ENCODE measurements at regions not wholly inside any gene's neighbourhood (a gene's known extent, or its start where the extent isn't known, plus 50 kb on each side); places are given as distances from the start of the nearest gene placed in this dataset.

GRCh38 chr18:72160510-72161445 is 383.4 kb downstream of the CBLN2 start:
- Mint-ChIP-seq H3K4me1 (ENCODE audit: low read depth) (no peaks in the 10 kb centered on the region), H3K9me3 (peaks cover 4% of the 10 kb centered on the region), H3K4me3 (no peak overlapping the region), H3K27me3 (ENCODE audit: low read depth) (no peaks in the 10 kb centered on the region), H3K36me3 (ENCODE audit: low read depth) (no peaks in the 10 kb centered on the region), H3K27ac (no peak overlapping the region)
- intact Hi-C loops (cut with micrococcal nuclease) = no loop called here
- no peak for DNase-seq
- CTCF ChIA-PET = no interaction called here

- CTCF ChIA-PET = no interaction called here
- no peak for DNase-seq
- H3K9me3 Mint-ChIP-seq = peaks cover 4% of the 10 kb centered on the region
Observed at GRCh38 chr18:72155327-72155726, 388.8 kb downstream of the CBLN2 start.

DNA sequence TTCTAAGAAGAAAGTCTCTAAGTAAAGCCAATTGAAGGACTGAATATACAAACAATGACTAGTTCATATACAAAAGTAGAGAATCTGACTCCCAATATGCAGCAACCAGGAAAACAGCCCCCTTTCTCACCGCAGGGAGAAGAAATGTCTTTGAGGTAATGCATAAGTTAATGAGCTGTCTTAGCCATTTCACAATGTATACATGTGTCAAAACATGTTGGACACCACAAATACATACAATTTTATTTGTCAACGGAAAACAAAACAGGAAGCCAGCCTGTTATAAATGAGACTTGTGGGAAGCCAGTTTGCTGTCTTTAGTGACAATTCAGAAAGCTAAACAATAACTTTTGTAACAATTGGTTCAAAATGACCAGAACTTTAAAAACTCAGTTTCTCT is 389.2 kb downstream of the CBLN2 start:
- H3K9me3 Mint-ChIP-seq = peaks cover 4% of the 10 kb centered on the region
- H3K27ac Mint-ChIP-seq = no peak overlapping the region
- CTCF ChIA-PET = no interaction called here
- H3K4me3 Mint-ChIP-seq = no peak overlapping the region
- no peak for DNase-seq
- H3K36me3 Mint-ChIP-seq (ENCODE audit: low read depth) = no peaks in the 10 kb centered on the region
- intact Hi-C loops (cut with micrococcal nuclease) = no loop called here
- H3K27me3 Mint-ChIP-seq (ENCODE audit: low read depth) = no peaks in the 10 kb centered on the region
- no peaks in the 10 kb centered on the region for H3K4me1 Mint-ChIP-seq (ENCODE audit: low read depth)

More at GRCh38 chr18:72155327-72155726, 388.8 kb downstream of the CBLN2 start:
- H3K4me1 Mint-ChIP-seq (ENCODE audit: low read depth) = no peaks in the 10 kb centered on the region
- intact Hi-C loops (cut with micrococcal nuclease) = no loop called here
- no peaks in the 10 kb centered on the region for H3K36me3 Mint-ChIP-seq (ENCODE audit: low read depth)
- no peak overlapping the region for H3K4me3 Mint-ChIP-seq
- no peak overlapping the region for H3K27ac Mint-ChIP-seq
- H3K27me3 Mint-ChIP-seq (ENCODE audit: low read depth) = no peaks in the 10 kb centered on the region

- Mint-ChIP-seq H3K4me3 (no peak overlapping the region), H3K27me3 (ENCODE audit: low read depth) (no peaks in the 10 kb centered on the region), H3K36me3 (ENCODE audit: low read depth) (no peaks in the 10 kb centered on the region), H3K4me1 (ENCODE audit: low read depth) (no peaks in the 10 kb centered on the region), H3K27ac (no peak overlapping the region), H3K9me3 (peaks cover 4% of the 10 kb centered on the region)
- CTCF ChIA-PET = no interaction called here
- intact Hi-C loops (cut with micrococcal nuclease) = no loop called here
- DNase-seq = no peak
Observed at GRCh38 chr18:72152935-72153334, 391.2 kb downstream of the CBLN2 start.

DNA sequence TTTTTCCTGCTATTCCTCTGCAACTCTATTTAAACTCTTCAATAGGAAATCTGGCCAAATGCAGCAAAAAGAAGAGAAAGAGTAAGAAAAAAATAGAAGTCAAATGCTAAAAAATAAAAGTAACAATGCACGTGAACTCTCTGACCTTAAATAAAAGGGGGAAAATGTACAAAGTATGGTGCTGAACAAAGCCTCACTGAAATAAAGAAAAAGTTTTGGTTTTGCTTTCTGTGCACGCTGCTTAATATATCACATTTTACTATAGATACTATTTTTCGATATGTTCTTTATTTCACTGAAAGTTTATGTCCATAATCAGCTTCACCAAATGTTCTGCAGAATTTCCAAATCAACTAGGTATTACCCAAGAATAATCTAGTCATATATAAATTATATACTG is 396.3 kb downstream of the CBLN2 start:
- intact Hi-C loops (cut with micrococcal nuclease) = no loop called here
- Mint-ChIP-seq H3K27me3 (ENCODE audit: low read depth) (no peaks in the 10 kb centered on the region), H3K36me3 (ENCODE audit: low read depth) (no peaks in the 10 kb centered on the region), H3K4me3 (no peak overlapping the region), H3K9me3 (no peaks in the 10 kb centered on the region), H3K4me1 (ENCODE audit: low read depth) (no peaks in the 10 kb centered on the region), H3K27ac (no peak overlapping the region)
- CTCF ChIA-PET = no interaction called here
- DNase-seq = no peak

DNA sequence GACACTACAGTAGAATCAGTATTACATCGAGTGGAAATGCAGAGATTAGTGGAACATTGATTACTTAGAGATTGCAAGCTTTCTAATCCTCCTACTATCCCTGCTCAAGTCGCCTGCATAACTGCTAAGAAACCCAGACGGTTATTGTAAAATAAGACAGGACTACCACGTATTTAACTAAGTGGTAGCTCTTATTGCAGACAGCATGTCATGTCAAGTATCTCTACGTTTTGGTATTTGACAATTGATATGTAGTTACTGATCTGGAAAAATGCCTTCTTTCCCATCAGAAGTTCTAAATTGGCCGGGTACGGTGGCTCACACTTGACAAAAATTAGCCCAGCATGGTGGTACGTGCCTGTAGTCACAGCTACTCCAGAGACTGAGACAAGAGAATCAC is 404.1 kb downstream of the CBLN2 start:
- intact Hi-C loops (cut with micrococcal nuclease) = no loop called here

GRCh38 chr18:72128649-72129048 is 415.5 kb downstream of the CBLN2 start:
- H3K4me1 Mint-ChIP-seq (ENCODE audit: low read depth) = no peaks in the 10 kb centered on the region
- H3K9me3 Mint-ChIP-seq = no peaks in the 10 kb centered on the region
- intact Hi-C loops (cut with micrococcal nuclease) = no loop called here
- no peak overlapping the region for H3K27ac Mint-ChIP-seq
- H3K27me3 Mint-ChIP-seq (ENCODE audit: low read depth) = no peaks in the 10 kb centered on the region
- no peaks in the 10 kb centered on the region for H3K36me3 Mint-ChIP-seq (ENCODE audit: low read depth)
- CTCF ChIA-PET = interaction anchor here (0.6 kb wide), 1 partner anchor 280 kb away, joined by 4 read pairs; no protein-coding TSS in a partner anchor
- H3K4me3 Mint-ChIP-seq = no peak overlapping the region
- DNase-seq = no peak

More for the DNA sequence above, 404.1 kb downstream of the CBLN2 start:
- H3K27me3 Mint-ChIP-seq (ENCODE audit: low read depth) = no peaks in the 10 kb centered on the region
- no peaks in the 10 kb centered on the region for H3K4me1 Mint-ChIP-seq (ENCODE audit: low read depth)
- CTCF ChIA-PET = no interaction called here
- H3K9me3 Mint-ChIP-seq = peaks cover 7% of the 10 kb centered on the region
- H3K27ac Mint-ChIP-seq = no peak overlapping the region
- H3K4me3 Mint-ChIP-seq = no peak overlapping the region
- no peaks in the 10 kb centered on the region for H3K36me3 Mint-ChIP-seq (ENCODE audit: low read depth)
- no peak for DNase-seq

- no peaks in the 10 kb centered on the region for H3K4me1 Mint-ChIP-seq (ENCODE audit: low read depth)
- CTCF ChIA-PET = no interaction called here
Observed at GRCh38 chr18:72122103-72122502, 422.0 kb downstream of the CBLN2 start.

GRCh38 chr18:72119082-72119481 is 425.1 kb downstream of the CBLN2 start:
- Mint-ChIP-seq H3K4me1 (ENCODE audit: low read depth) (no peaks in the 10 kb centered on the region), H3K27me3 (ENCODE audit: low read depth) (no peaks in the 10 kb centered on the region), H3K9me3 (no peaks in the 10 kb centered on the region), H3K36me3 (ENCODE audit: low read depth) (no peaks in the 10 kb centered on the region), H3K27ac (no peak overlapping the region), H3K4me3 (no peak overlapping the region)
- CTCF ChIA-PET = no interaction called here
- no peak for DNase-seq
- intact Hi-C loops (cut with micrococcal nuclease) = no loop called here

More at GRCh38 chr18:72122103-72122502, 422.0 kb downstream of the CBLN2 start:
- Mint-ChIP-seq H3K27me3 (ENCODE audit: low read depth) (no peaks in the 10 kb centered on the region), H3K36me3 (ENCODE audit: low read depth) (no peaks in the 10 kb centered on the region), H3K4me3 (no peak overlapping the region), H3K9me3 (no peaks in the 10 kb centered on the region), H3K27ac (no peak overlapping the region)
- DNase-seq = no peak
- intact Hi-C loops (cut with micrococcal nuclease) = no loop called here

DNA sequence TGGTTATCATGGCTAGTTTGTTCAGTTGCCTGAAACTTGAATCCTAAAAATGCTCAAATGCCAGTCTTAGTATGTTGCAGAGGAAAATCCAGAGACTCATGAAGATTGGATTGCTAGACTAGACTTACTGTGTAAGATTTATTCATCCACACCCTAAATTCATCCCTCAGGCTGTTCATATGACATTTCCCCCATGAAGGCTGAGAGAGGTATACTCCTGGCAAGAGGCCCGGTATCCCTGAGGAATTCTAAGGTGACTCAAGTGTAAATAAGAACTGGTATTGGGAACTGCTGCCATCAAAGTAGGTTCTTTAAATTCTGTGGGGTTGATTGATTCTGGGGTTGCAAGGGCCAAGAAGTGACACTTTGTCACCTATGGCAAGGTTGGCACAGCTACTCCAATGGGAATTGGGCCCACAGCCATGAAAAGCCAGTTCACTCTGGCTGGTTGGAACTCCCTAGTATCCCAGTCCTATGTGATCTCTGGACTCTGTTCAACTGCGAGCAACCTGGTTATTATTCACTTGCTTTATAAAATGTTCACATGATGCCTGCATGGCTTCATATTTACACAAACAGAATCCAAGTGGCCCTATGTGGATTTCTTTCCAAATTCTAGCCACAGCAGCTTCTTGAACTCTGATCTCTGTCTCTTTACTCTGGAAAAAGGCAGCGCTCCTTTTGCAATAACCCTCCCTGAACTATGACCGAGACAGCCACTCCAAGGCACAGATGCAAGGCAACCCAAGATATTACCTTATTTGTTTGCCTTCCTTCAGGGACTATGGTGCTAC is 429.1 kb downstream of the CBLN2 start:
- H3K4me1 Mint-ChIP-seq (ENCODE audit: low read depth) = no peaks in the 10 kb centered on the region
- no peak overlapping the region for H3K27ac Mint-ChIP-seq
- no peaks in the 10 kb centered on the region for H3K36me3 Mint-ChIP-seq (ENCODE audit: low read depth)
- H3K27me3 Mint-ChIP-seq (ENCODE audit: low read depth) = no peaks in the 10 kb centered on the region
- CTCF ChIA-PET = no interaction called here
- H3K4me3 Mint-ChIP-seq = no peak overlapping the region
- no peaks in the 10 kb centered on the region for H3K9me3 Mint-ChIP-seq
- DNase-seq = no peak
- intact Hi-C loops (cut with micrococcal nuclease) = no loop called here

- Mint-ChIP-seq H3K27me3 (ENCODE audit: low read depth) (no peaks in the 10 kb centered on the region), H3K36me3 (ENCODE audit: low read depth) (no peaks in the 10 kb centered on the region), H3K27ac (no peak overlapping the region), H3K9me3 (no peaks in the 10 kb centered on the region), H3K4me1 (ENCODE audit: low read depth) (no peaks in the 10 kb centered on the region), H3K4me3 (no peak overlapping the region)
- CTCF ChIA-PET = interaction anchor here (0.5 kb wide), 1 partner anchor 325 kb away, joined by 3 read pairs; no protein-coding TSS in a partner anchor
- no peak for DNase-seq
- intact Hi-C loops (cut with micrococcal nuclease) = no loop called here
Observed at GRCh38 chr18:72107647-72108383, 436.3 kb downstream of the CBLN2 start.

- no peaks in the 10 kb centered on the region for H3K36me3 Mint-ChIP-seq (ENCODE audit: low read depth)
- CTCF ChIA-PET = no interaction called here
- no peaks in the 10 kb centered on the region for H3K4me1 Mint-ChIP-seq (ENCODE audit: low read depth)
Observed at GRCh38 chr18:72104851-72105250, 439.3 kb downstream of the CBLN2 start.

More at GRCh38 chr18:72104851-72105250, 439.3 kb downstream of the CBLN2 start:
- intact Hi-C loops (cut with micrococcal nuclease) = no loop called here
- Mint-ChIP-seq H3K4me3 (no peak overlapping the region), H3K27ac (no peak overlapping the region), H3K9me3 (no peaks in the 10 kb centered on the region), H3K27me3 (ENCODE audit: low read depth) (no peaks in the 10 kb centered on the region)
- DNase-seq = no peak

Data from activated naive CD4-positive, alpha-beta T cell treated with anti-CD3 and anti-CD28 coated beads for 36 hours (primary cell).